ENCODE measurements at regions not wholly inside any gene's neighbourhood (a gene's known extent, or its start where the extent isn't known, plus 50 kb on each side); places are given as distances from the start of the nearest gene placed in this dataset.

GRCh38 chr17:59451706-59452105 lies 113.7 kb upstream of the DHX40 start:
- H3K4me3 ChIP-seq (ENCODE audit: low read length): no peak overlapping the region
- no peak overlapping the region for H3K4me3 Mint-ChIP-seq
- no peaks in the 10 kb centered on the region for H3K4me1 Mint-ChIP-seq
- peaks cover 0 to 7% (median 0%) of the 10 kb centered on the region in 5 donors for H3K27me3 Mint-ChIP-seq
- no peaks in the 10 kb centered on the region for H3K9me3 Mint-ChIP-seq
- POLR2A ChIA-PET: no interaction called here
- H3K27ac ChIP-seq (ENCODE audit: low read depth, low read length): no peak overlapping the region
- no peaks in the 10 kb centered on the region for H3K27me3 ChIP-seq (ENCODE audit: control insufficient read depth in 2 of 2, insufficient read depth in 2 of 2, low read length in 2 of 2)
- no peaks in the 10 kb centered on the region for H3K4me1 ChIP-seq (ENCODE audit: control insufficient read depth in 2 of 2, insufficient read depth in 2 of 2, low read length in 2 of 2)
- H3K36me3 ChIP-seq (ENCODE audit: control insufficient read depth in 2 of 3, insufficient read depth in 3 of 3, low read length in 3 of 3): no peaks in the 10 kb centered on the region
- H3K36me3 Mint-ChIP-seq: no peaks in the 10 kb centered on the region
- CTCF ChIA-PET: interaction anchor here (0.7 to 1.1 kb wide), 2 partner anchors 24 to 69 kb away, joined by 3 read pairs; no protein-coding TSS in a partner anchor
- DNase-seq: no peak
- intact Hi-C loops (cut with micrococcal nuclease): no loop called here
- no peaks in the 10 kb centered on the region for H3K9me3 ChIP-seq (ENCODE audit: control insufficient read depth in 2 of 3, low read length in 3 of 3)
- no peak for ATAC-seq
- no peak overlapping the region for H3K27ac Mint-ChIP-seq

- POLR2A ChIA-PET: no interaction called here
- no peaks in the 10 kb centered on the region for H3K9me3 Mint-ChIP-seq
Observed at GRCh38 chr17:59454633-59455105, 110.7 kb upstream of the DHX40 start.

GRCh38 chr17:59456428-59456827 lies 109.0 kb upstream of the DHX40 start:
- Histone ChIP-seq H3K27ac (ENCODE audit: low read depth, low read length) (no peak overlapping the region), H3K36me3 (ENCODE audit: control insufficient read depth in 2 of 3, insufficient read depth in 3 of 3, low read length in 3 of 3) (no peaks in the 10 kb centered on the region), H3K27me3 (ENCODE audit: control insufficient read depth in 2 of 2, insufficient read depth in 2 of 2, low read length in 2 of 2) (no peaks in the 10 kb centered on the region), H3K4me1 (ENCODE audit: control insufficient read depth in 2 of 2, insufficient read depth in 2 of 2, low read length in 2 of 2) (no peaks in the 10 kb centered on the region), H3K4me3 (ENCODE audit: low read length) (no peak overlapping the region), H3K9me3 (ENCODE audit: control insufficient read depth in 2 of 3, low read length in 3 of 3) (no peaks in the 10 kb centered on the region)
- H3K36me3 Mint-ChIP-seq: no peaks in the 10 kb centered on the region
- H3K4me1 Mint-ChIP-seq: no peaks in the 10 kb centered on the region
- no peaks in the 10 kb centered on the region for H3K9me3 Mint-ChIP-seq
- DNase-seq (no peak), ATAC-seq (no peak)
- ChIA-PET POLR2A (no interaction called here), CTCF (no interaction called here)
- no peak overlapping the region for H3K4me3 Mint-ChIP-seq
- H3K27ac Mint-ChIP-seq: no peak overlapping the region
- intact Hi-C loops (cut with micrococcal nuclease): no loop called here
- H3K27me3 Mint-ChIP-seq: peaks cover 0 to 12% (median 0%) of the 10 kb centered on the region in 5 donors

More at GRCh38 chr17:59454633-59455105, 110.7 kb upstream of the DHX40 start:
- Mint-ChIP-seq H3K4me1 (no peaks in the 10 kb centered on the region), H3K36me3 (no peaks in the 10 kb centered on the region), H3K4me3 (no peak overlapping the region), H3K27me3 (peaks cover 0 to 7% (median 0%) of the 10 kb centered on the region in 5 donors), H3K27ac (no peak overlapping the region)
- intact Hi-C loops (cut with micrococcal nuclease): no loop called here
- Histone ChIP-seq H3K4me1 (ENCODE audit: control insufficient read depth in 2 of 2, insufficient read depth in 2 of 2, low read length in 2 of 2) (no peaks in the 10 kb centered on the region), H3K27ac (ENCODE audit: low read depth, low read length) (no peak overlapping the region), H3K9me3 (ENCODE audit: control insufficient read depth in 2 of 3, low read length in 3 of 3) (no peaks in the 10 kb centered on the region), H3K4me3 (ENCODE audit: low read length) (no peak overlapping the region), H3K27me3 (ENCODE audit: control insufficient read depth in 2 of 2, insufficient read depth in 2 of 2, low read length in 2 of 2) (no peaks in the 10 kb centered on the region), H3K36me3 (ENCODE audit: control insufficient read depth in 2 of 3, insufficient read depth in 3 of 3, low read length in 3 of 3) (no peaks in the 10 kb centered on the region)
- DNase-seq (no peak), ATAC-seq (no peak)
- CTCF ChIA-PET: no interaction called here

GRCh38 chr17:59456923-59457615 lies 108.3 kb upstream of the DHX40 start:
- peaks cover 0 to 12% (median 0%) of the 10 kb centered on the region in 5 donors for H3K27me3 Mint-ChIP-seq
- Histone ChIP-seq H3K9me3 (ENCODE audit: control insufficient read depth in 2 of 3, low read length in 3 of 3) (no peaks in the 10 kb centered on the region), H3K4me3 (ENCODE audit: low read length) (no peak overlapping the region), H3K27me3 (ENCODE audit: control insufficient read depth in 2 of 2, insufficient read depth in 2 of 2, low read length in 2 of 2) (no peaks in the 10 kb centered on the region), H3K36me3 (ENCODE audit: control insufficient read depth in 2 of 3, insufficient read depth in 3 of 3, low read length in 3 of 3) (no peaks in the 10 kb centered on the region), H3K27ac (ENCODE audit: low read depth, low read length) (no peak overlapping the region), H3K4me1 (ENCODE audit: control insufficient read depth in 2 of 2, insufficient read depth in 2 of 2, low read length in 2 of 2) (no peaks in the 10 kb centered on the region)
- no peaks in the 10 kb centered on the region for H3K36me3 Mint-ChIP-seq
- ChIA-PET CTCF (interaction anchor here (0.7 kb wide), 1 partner anchor 118 kb away, joined by 3 read pairs; no protein-coding TSS in a partner anchor), POLR2A (no interaction called here)
- H3K4me3 Mint-ChIP-seq: no peak overlapping the region
- no peaks in the 10 kb centered on the region for H3K9me3 Mint-ChIP-seq
- DNase-seq (no peak), ATAC-seq (no peak)
- H3K27ac Mint-ChIP-seq: no peak overlapping the region
- intact Hi-C loops (cut with micrococcal nuclease): no loop called here
- no peaks in the 10 kb centered on the region for H3K4me1 Mint-ChIP-seq

DNA sequence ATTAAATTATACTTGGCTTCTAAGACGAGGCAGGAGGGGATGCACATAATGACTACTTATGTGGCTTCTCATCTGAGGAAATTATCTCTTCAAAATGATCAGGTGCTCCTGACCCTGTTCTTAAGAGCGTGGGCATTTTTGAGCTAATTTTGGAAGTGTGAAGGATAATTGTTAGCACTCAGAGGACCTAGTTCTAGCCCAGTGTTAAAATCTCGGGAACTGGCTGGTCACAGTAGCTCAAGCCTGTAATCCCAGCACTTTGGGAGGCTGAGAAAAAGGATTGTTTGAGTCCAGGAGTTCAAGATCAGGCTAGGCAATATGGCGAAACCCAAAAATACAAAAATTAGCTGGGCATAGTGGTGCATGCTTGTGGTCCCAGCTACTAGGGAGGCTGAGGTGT lies 103.0 kb upstream of the DHX40 start:
- Histone ChIP-seq H3K9me3 (ENCODE audit: control insufficient read depth in 2 of 3, low read length in 3 of 3) (no peaks in the 10 kb centered on the region), H3K36me3 (ENCODE audit: control insufficient read depth in 2 of 3, insufficient read depth in 3 of 3, low read length in 3 of 3) (no peaks in the 10 kb centered on the region), H3K4me1 (ENCODE audit: control insufficient read depth in 2 of 2, insufficient read depth in 2 of 2, low read length in 2 of 2) (no peaks in the 10 kb centered on the region), H3K4me3 (ENCODE audit: low read length) (no peak overlapping the region), H3K27ac (ENCODE audit: low read depth, low read length) (no peak overlapping the region), H3K27me3 (ENCODE audit: control insufficient read depth in 2 of 2, insufficient read depth in 2 of 2, low read length in 2 of 2) (no peaks in the 10 kb centered on the region)
- no peak for DNase-seq
- Mint-ChIP-seq H3K36me3 (no peaks in the 10 kb centered on the region), H3K27me3 (peaks cover 0 to 8% (median 0%) of the 10 kb centered on the region in 5 donors), H3K27ac (no peak overlapping the region), H3K4me3 (no peak overlapping the region), H3K4me1 (no peaks in the 10 kb centered on the region), H3K9me3 (no peaks in the 10 kb centered on the region)
- ChIA-PET CTCF (interaction anchor here (0.7 kb wide), 1 partner anchor 14 kb away, joined by 3 read pairs; no protein-coding TSS in a partner anchor), POLR2A (interaction anchor here (0.5 kb wide), 1 partner anchor 181 kb away, joined by 4 read pairs; no protein-coding TSS in a partner anchor)
- ATAC-seq: no peak
- intact Hi-C loops (cut with micrococcal nuclease): no loop called here

DNA sequence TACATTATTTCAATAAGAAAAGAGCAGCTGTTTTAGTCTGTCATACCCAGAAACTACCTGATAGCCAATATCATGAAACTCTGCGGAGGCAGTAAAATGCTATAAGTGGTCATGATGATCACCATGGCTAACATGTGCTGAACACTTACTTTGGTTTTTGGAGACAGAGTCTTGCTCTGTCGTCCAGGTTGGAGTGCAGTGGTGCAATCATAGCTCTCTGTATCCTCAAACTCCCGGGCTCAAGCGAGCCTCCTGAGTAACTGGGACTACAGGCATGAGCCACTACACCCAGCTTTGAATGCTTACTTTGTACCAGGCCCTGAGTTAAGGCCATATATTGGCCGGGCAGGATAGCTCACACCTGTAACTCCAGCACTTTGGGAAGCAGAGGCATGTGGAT lies 101.2 kb upstream of the DHX40 start:
- Histone ChIP-seq H3K9me3 (ENCODE audit: control insufficient read depth in 2 of 3, low read length in 3 of 3) (no peaks in the 10 kb centered on the region), H3K4me3 (ENCODE audit: low read length) (no peak overlapping the region), H3K27me3 (ENCODE audit: control insufficient read depth in 2 of 2, insufficient read depth in 2 of 2, low read length in 2 of 2) (no peaks in the 10 kb centered on the region), H3K4me1 (ENCODE audit: control insufficient read depth in 2 of 2, insufficient read depth in 2 of 2, low read length in 2 of 2) (no peaks in the 10 kb centered on the region), H3K27ac (ENCODE audit: low read depth, low read length) (no peak overlapping the region), H3K36me3 (ENCODE audit: control insufficient read depth in 2 of 3, insufficient read depth in 3 of 3, low read length in 3 of 3) (no peaks in the 10 kb centered on the region)
- Mint-ChIP-seq H3K36me3 (no peaks in the 10 kb centered on the region), H3K4me1 (peaks cover 0 to 18% (median 0%) of the 10 kb centered on the region in 7 donors), H3K27me3 (peaks cover 0 to 8% (median 0%) of the 10 kb centered on the region in 5 donors), H3K4me3 (no peak overlapping the region), H3K9me3 (no peaks in the 10 kb centered on the region), H3K27ac (no peak overlapping the region)
- no peak for DNase-seq
- ChIA-PET CTCF (no interaction called here), POLR2A (interaction anchor here (0.6 kb wide), 1 partner anchor 998 kb away, joined by 3 read pairs; no protein-coding TSS in a partner anchor)
- no peak for ATAC-seq
- intact Hi-C loops (cut with micrococcal nuclease): no loop called here

DNA sequence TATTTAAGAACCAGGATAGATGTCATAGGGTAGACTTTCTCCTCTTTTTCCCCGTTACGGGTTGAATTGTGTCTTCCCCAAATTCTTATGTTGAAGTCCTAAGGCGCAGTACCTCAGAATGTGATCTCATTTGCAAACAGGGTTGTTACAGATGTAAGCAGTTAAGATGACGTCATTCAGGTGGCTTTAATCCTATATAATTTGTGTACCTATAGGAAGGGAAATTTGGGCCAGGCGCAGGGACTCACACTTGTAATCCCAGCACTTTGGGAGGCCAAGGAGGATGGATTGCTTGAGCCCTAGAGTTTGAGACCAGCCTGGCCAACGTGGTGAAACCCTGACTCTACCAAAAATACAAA lies 99.5 kb upstream of the DHX40 start:
- peaks cover 0 to 2% (median 0%) of the 10 kb centered on the region in 5 donors for H3K36me3 Mint-ChIP-seq

More for the DNA sequence above, 99.5 kb upstream of the DHX40 start:
- H3K9me3 ChIP-seq (ENCODE audit: control insufficient read depth in 2 of 3, low read length in 3 of 3): no peaks in the 10 kb centered on the region
- intact Hi-C loops (cut with micrococcal nuclease): no loop called here
- no peaks in the 10 kb centered on the region for H3K27me3 ChIP-seq (ENCODE audit: control insufficient read depth in 2 of 2, insufficient read depth in 2 of 2, low read length in 2 of 2)
- H3K27ac Mint-ChIP-seq: no peak overlapping the region
- no peaks in the 10 kb centered on the region for H3K4me1 ChIP-seq (ENCODE audit: control insufficient read depth in 2 of 2, insufficient read depth in 2 of 2, low read length in 2 of 2)
- no peak for DNase-seq
- no peak overlapping the region for H3K4me3 Mint-ChIP-seq
- H3K27ac ChIP-seq (ENCODE audit: low read depth, low read length): no peak overlapping the region
- peaks cover 0 to 2% (median 0%) of the 10 kb centered on the region in 5 donors for H3K27me3 Mint-ChIP-seq
- peaks cover 0 to 24% (median 0%) of the 10 kb centered on the region in 7 donors for H3K4me1 Mint-ChIP-seq
- ChIA-PET CTCF (no interaction called here), POLR2A (no interaction called here)
- no peak for ATAC-seq
- no peaks in the 10 kb centered on the region for H3K9me3 Mint-ChIP-seq
- H3K4me3 ChIP-seq (ENCODE audit: low read length): no peak overlapping the region
- no peaks in the 10 kb centered on the region for H3K36me3 ChIP-seq (ENCODE audit: control insufficient read depth in 2 of 3, insufficient read depth in 3 of 3, low read length in 3 of 3)

Measured in naive thymus-derived CD4-positive, alpha-beta T cell (primary cell).